Colonic mucosa (tissue), 4 donors: ENCODE measurements at regions not wholly inside any gene's neighbourhood (a gene's known extent, or its start where the extent isn't known, plus 50 kb on each side); places are given as distances from the start of the nearest gene placed in this dataset.

Source experiments
- DNase-seq: peaks from one replicate; pipeline ENCODE4 v3.0.0-alpha.2; 2020
- H3K27ac ChIP-seq: fragments of 200-600 bp; one replicate; pipeline ENCODE4 v1.8.0; 2021
- H3K27me3 ChIP-seq: fragments of 200-600 bp; one replicate; pipeline ENCODE4 v1.8.0; 2021
- H3K36me3 ChIP-seq: fragments of 200-600 bp; one replicate; pipeline ENCODE4 v1.8.0; 2021
- H3K4me1 ChIP-seq: fragments of 200-600 bp; one replicate; pipeline ENCODE4 v1.8.0; 2021; ENCODE audit warnings: mild to moderate bottlenecking
- H3K4me3 ChIP-seq: fragments of 200-600 bp; one replicate; pipeline ENCODE4 v1.8.0; 2021
- H3K9ac ChIP-seq, 2 donors: one replicate each; pipeline ENCODE4 v1.7.0; 2013; ENCODE audit warnings: control low read depth in 2 of 2, low read depth in 2 of 2, low read length in 2 of 2
- H3K9me3 ChIP-seq: fragments of 200-600 bp; one replicate; pipeline ENCODE4 v1.8.0; 2021
- CTCF ChIP-seq: fragments of 200-600 bp; IDR thresholded peaks from one replicate; pipeline ENCODE4 v1.8.0; 2022; ENCODE audit warnings: antibody characterized with exemption, mild to moderate bottlenecking
- intact Hi-C: fragments of 100-400 bp; cut with DNase I; formaldehyde crosslinking; loops from one replicate; pipeline ENCODE4 v1.14.1; 2022
- donor health status: healthy.
- donor health status: DM: no; HTN: no; CAD: no.
- donor health status: DM: no; HTN: no; CAD: no.

GRCh38 chr1:231103961-231104360 is 57.9 kb upstream of the TRIM67 start:
- Histone ChIP-seq H3K9ac (no peak overlapping the region), H3K4me3 (no peak overlapping the region), H3K4me1 (no peaks in the 10 kb centered on the region), H3K36me3 (no peaks in the 10 kb centered on the region), H3K27me3 (no peaks in the 10 kb centered on the region), H3K9me3 (no peaks in the 10 kb centered on the region), H3K27ac (no peak overlapping the region)
- no peak for DNase-seq
- TF ChIP-seq CTCF = no peak
- intact Hi-C loops = no loop called here

GRCh38 chr1:231099996-231100767 is 60.1 kb upstream of the FAM89A start:
- intact Hi-C loops = no loop called here
- no peaks in the 10 kb centered on the region for H3K36me3 ChIP-seq
- DNase-seq = no peak
- H3K9ac ChIP-seq = no peak overlapping the region
- H3K27me3 ChIP-seq = no peaks in the 10 kb centered on the region
- H3K27ac ChIP-seq = no peak overlapping the region
- H3K4me1 ChIP-seq = no peaks in the 10 kb centered on the region
- H3K9me3 ChIP-seq = no peaks in the 10 kb centered on the region
- TF ChIP-seq CTCF = no peak
- no peak overlapping the region for H3K4me3 ChIP-seq

GRCh38 chr1:231099311-231099710 is 59.3 kb upstream of the FAM89A start:
- intact Hi-C loops = no loop called here

GRCh38 chr1:231095595-231095994 is 55.5 kb upstream of the FAM89A start:
- no peaks in the 10 kb centered on the region for H3K36me3 ChIP-seq
- no peak for TF ChIP-seq CTCF
- intact Hi-C loops = no loop called here

More at GRCh38 chr1:231099311-231099710, 59.3 kb upstream of the FAM89A start:
- DNase-seq = no peak
- Histone ChIP-seq H3K4me1 (no peaks in the 10 kb centered on the region), H3K9ac (no peak overlapping the region), H3K36me3 (no peaks in the 10 kb centered on the region), H3K4me3 (no peak overlapping the region), H3K9me3 (no peaks in the 10 kb centered on the region), H3K27ac (no peak overlapping the region), H3K27me3 (no peaks in the 10 kb centered on the region)
- TF ChIP-seq CTCF = no peak

GRCh38 chr1:231094421-231094820 is 54.4 kb upstream of the FAM89A start:
- Histone ChIP-seq H3K9me3 (no peaks in the 10 kb centered on the region), H3K4me3 (no peak overlapping the region), H3K27ac (no peak overlapping the region), H3K4me1 (no peaks in the 10 kb centered on the region), H3K36me3 (no peaks in the 10 kb centered on the region), H3K27me3 (no peaks in the 10 kb centered on the region), H3K9ac (no peak overlapping the region)
- no peak for DNase-seq
- intact Hi-C loops = loop anchor here (5.0 kb wide), 1 partner anchor 177 kb away; no protein-coding TSS in a partner anchor
- TF ChIP-seq CTCF = no peak

More at GRCh38 chr1:231095595-231095994, 55.5 kb upstream of the FAM89A start:
- Histone ChIP-seq H3K9me3 (no peaks in the 10 kb centered on the region), H3K27ac (no peak overlapping the region), H3K4me1 (no peaks in the 10 kb centered on the region), H3K27me3 (no peaks in the 10 kb centered on the region), H3K9ac (no peak overlapping the region), H3K4me3 (no peak overlapping the region)
- no peak for DNase-seq
